Body of pancreas (tissue), 4 donors: ENCODE measurements at regions not wholly inside any gene's neighbourhood (a gene's known extent, or its start where the extent isn't known, plus 50 kb on each side); places are given as distances from the start of the nearest gene placed in this dataset.

Experiments
- POLR2A ChIP-seq, 3 donors: fragments of 450-650 bp; IDR thresholded peaks; one replicate each; pipeline ENCODE4 v1.6.1; 2016; ENCODE audit warnings: antibody characterized with exemption in 3 of 3, mild to moderate bottlenecking in 2 of 3
- TF ChIP-seq, protein P1 (sequence below), 7 experiments: fragments of 450-650 bp in 4 of 7; fragments of 200-600 bp in 3 of 7; sonication (generic) in 3 of 7; IDR thresholded peaks; one replicate each; pipeline ENCODE4 v1.5.1; 2016 to 2019; ENCODE audit warnings: antibody characterized with exemption in 7 of 7

DNA sequence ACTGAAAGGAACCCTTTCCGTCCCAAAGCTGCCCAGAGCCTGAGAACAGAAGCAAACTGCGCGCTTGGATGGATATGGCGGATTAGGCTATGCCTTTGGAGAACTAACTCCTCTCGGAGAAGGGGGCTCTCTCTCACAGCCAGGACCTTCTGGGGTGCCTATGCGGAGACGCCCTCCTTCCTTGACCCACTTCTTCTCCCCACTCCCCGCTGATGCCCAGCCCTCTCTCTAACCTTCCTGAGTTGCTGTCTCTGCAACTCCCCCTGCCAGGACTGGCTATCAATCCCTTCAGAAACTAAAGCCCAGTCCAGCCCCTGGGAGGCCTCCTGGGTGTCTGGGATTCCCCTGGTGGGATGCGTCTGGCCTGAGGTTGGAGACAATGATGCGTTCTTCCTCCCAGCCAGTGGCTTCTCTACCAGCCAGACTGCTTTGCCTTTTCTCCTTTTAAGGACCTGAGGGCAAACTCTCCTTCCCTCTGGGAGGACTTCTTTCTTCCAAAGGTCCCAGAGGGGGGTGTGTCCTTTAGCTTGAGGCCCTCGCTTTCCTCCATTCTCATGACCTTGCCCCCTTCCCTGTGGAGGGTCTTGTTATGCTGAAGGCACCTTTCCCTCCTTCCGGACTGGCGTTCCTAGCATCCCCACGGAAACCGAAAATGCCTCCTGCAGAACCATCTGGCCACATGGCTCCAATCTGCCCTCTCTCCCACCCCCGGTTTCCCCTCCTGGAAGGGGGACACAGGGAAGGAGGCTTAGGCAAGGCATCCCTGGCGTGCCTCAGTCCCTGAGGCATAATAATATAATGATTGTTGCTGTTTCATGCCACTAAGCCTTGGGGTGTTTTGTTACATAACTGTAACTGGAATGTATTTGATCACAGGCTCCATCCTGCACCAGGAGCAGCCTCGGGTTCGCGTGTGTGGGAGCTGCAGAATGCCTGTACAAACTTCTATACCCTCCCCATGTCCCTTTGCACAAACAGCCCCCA, 63.4 kb upstream of the C15orf39 start:
- TF ChIP-seq, protein P1, sequence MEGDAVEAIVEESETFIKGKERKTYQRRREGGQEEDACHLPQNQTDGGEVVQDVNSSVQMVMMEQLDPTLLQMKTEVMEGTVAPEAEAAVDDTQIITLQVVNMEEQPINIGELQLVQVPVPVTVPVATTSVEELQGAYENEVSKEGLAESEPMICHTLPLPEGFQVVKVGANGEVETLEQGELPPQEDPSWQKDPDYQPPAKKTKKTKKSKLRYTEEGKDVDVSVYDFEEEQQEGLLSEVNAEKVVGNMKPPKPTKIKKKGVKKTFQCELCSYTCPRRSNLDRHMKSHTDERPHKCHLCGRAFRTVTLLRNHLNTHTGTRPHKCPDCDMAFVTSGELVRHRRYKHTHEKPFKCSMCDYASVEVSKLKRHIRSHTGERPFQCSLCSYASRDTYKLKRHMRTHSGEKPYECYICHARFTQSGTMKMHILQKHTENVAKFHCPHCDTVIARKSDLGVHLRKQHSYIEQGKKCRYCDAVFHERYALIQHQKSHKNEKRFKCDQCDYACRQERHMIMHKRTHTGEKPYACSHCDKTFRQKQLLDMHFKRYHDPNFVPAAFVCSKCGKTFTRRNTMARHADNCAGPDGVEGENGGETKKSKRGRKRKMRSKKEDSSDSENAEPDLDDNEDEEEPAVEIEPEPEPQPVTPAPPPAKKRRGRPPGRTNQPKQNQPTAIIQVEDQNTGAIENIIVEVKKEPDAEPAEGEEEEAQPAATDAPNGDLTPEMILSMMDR (IDR thresholded peaks at IDR 0.05) = no peak
- TF ChIP-seq POLR2A (IDR thresholded peaks at IDR 0.05) = no peak
